GM19238 (cell line): ENCODE measurements at regions not wholly inside any gene's neighbourhood (a gene's known extent, or its start where the extent isn't known, plus 50 kb on each side); places are given as distances from the start of the nearest gene placed in this dataset.

ENCODE experiments used
- DNase-seq: peaks from one replicate; pipeline ENCODE4 v3.0.0; 2011; ENCODE audit warnings: low spot score; ENCODE audit not compliant: insufficient read length

- DNase-seq = no peak
Measured at GRCh38 chr9:2567922-2568321, 53.7 kb upstream of the VLDLR start.

DNA sequence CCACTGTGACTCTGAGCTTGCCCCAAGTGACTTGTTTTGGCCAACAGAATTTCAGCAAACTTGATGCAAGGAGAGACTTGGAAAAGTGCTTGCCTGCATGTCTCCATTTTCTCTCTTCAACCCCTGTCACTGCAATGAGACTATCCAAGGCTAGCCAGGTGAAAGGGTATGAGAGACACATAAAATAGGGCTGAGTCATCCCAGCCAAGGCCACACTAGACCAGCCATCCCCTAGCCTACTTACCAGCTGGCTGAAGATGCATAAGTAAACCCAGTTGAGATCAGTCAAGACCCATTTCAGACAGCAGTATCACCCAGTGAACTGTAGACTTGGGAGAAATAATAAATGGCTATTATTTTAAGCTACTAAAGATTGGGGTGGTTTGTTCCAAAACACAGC lies 52.9 kb upstream of the VLDLR start:
- DNase-seq = no peak

- DNase-seq = no peak
Measured at GRCh38 chr9:2570615-2571479, 50.7 kb upstream of the VLDLR start.
